ENCODE measurements at regions not wholly inside any gene's neighbourhood (a gene's known extent, or its start where the extent isn't known, plus 50 kb on each side); places are given as distances from the start of the nearest gene placed in this dataset.
A peak's percentile ranks its signal among the peaks of the same experiment; 100 is the strongest.

DNA sequence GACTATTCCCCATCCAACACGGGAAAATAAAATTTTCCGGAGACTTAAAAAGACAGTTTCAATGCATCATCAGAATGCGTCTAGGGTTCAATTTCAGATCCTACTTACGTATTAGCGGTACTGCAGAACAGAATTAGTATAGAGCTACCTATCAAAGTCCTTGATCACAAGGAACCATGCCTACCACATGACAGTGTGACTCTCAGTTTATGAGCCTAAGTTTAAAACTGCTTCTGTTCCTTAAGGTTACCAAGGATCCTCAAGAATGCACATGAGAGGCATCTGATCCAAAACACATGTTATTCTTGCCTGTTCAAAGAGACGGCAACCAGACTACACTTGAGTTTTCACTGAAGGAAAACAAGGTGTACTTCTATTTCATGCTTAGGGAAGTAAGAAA is 369.7 kb downstream of the EPHA4 start:
- TF ChIP-seq, protein P1, sequence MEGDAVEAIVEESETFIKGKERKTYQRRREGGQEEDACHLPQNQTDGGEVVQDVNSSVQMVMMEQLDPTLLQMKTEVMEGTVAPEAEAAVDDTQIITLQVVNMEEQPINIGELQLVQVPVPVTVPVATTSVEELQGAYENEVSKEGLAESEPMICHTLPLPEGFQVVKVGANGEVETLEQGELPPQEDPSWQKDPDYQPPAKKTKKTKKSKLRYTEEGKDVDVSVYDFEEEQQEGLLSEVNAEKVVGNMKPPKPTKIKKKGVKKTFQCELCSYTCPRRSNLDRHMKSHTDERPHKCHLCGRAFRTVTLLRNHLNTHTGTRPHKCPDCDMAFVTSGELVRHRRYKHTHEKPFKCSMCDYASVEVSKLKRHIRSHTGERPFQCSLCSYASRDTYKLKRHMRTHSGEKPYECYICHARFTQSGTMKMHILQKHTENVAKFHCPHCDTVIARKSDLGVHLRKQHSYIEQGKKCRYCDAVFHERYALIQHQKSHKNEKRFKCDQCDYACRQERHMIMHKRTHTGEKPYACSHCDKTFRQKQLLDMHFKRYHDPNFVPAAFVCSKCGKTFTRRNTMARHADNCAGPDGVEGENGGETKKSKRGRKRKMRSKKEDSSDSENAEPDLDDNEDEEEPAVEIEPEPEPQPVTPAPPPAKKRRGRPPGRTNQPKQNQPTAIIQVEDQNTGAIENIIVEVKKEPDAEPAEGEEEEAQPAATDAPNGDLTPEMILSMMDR (IDR thresholded peaks at IDR 0.05; ENCODE audit: control insufficient read depth, extremely low read depth, insufficient read depth) = no peak
- no peak overlapping the region for H3K4me3 ChIP-seq (ENCODE audit: low read depth, low read length)
- DNase-seq (ENCODE audit: low read depth) = no peak

DNA sequence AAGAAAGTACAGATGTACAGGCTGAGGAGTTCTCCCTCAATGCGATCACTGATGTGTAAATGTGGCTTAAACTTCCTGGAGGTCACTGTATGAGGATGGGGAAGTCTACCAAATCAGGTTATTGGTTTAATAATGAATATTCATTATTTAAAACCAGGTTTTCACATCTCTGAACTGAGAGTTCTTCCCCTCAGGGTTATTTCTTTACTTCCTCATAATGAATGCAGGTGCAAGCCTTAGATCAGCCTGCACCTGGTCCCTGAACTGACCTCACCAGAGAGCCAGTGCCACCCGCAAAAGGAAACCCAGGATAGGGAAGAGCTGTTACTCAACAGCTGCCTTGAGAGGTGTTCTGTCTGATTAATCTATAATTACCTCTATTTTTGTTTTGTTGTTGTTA is 369.0 kb downstream of the EPHA4 start:
- H3K4me3 ChIP-seq (ENCODE audit: low read depth, low read length) = no peak overlapping the region
- TF ChIP-seq, protein P1 (IDR thresholded peaks at IDR 0.05; ENCODE audit: control insufficient read depth, extremely low read depth, insufficient read depth) = no peak

DNA sequence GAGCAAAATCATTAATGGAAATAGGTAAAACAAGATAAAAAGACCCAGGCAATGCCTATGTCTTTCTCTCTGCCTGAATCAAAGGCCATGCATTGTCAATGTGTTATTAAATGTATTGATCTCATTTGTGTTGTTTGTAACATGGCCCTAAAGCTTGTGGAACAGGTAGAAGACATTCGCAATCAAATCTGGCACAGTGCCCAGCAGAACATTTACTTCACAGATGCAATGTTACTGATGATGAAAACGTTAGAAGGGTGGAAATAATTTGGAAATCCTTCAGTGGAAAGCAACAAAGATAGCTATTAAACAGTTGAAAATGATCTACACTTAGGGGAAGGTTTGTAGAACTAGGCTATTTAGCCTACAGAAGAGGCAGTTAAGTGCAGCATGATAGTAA is 368.2 kb downstream of the EPHA4 start:
- DNase-seq (ENCODE audit: low read depth) = no peak
- H3K4me3 ChIP-seq (ENCODE audit: low read depth, low read length) = no peak overlapping the region
- TF ChIP-seq, protein P1 (IDR thresholded peaks at IDR 0.05; ENCODE audit: control insufficient read depth, extremely low read depth, insufficient read depth) = no peak

More for the DNA sequence above, 369.0 kb downstream of the EPHA4 start:
- no peak for DNase-seq (ENCODE audit: low read depth)

DNA sequence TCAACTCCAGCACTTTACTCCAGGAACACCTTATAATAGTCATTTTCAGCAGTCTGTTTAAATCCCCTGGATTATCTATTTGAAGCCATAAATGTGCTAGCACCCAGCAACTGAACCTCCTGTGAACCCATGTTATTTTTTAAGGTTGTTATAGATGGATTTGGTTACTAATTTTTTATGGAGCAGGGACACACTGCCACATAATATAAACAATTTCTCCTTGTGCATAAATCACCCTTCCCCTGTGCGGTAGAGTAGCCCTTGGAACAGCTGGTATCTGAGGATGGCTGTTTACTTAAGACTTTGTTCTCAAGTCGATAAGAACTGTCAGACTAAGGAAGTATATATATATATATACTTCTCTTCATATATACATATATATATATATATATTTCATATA is 367.4 kb downstream of the EPHA4 start:
- DNase-seq (ENCODE audit: low read depth) = no peak
- no peak overlapping the region for H3K4me3 ChIP-seq (ENCODE audit: low read depth, low read length)
- TF ChIP-seq, protein P1 (IDR thresholded peaks at IDR 0.05; ENCODE audit: control insufficient read depth, extremely low read depth, insufficient read depth) = no peak

DNA sequence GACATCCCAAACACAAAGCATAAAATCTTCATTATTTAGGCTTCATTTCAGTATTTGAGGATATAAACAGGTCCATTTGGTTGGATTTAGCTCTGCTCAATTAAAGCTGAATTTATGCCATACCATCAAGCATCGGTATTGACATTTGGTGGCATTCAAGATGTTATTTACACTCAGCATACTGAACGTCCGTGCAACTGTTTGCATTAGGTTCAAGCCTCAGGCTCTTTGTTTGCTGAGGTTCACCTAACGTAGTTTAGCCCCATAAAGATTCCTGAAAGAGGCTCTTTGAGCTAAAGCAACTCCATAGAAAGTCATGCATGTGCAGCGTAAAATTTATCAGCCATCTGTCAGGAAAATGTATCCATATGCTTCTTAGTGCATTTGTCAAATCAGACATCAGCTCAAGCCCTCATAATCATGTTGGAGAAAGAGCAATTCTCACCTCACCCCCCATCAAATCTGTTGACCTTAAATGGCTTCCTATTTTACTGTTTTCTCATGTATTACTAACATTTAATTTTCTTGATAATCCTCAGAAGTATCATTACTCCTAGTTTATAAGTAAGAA is 366.9 kb downstream of the EPHA4 start:
- TF ChIP-seq, protein P1 (IDR thresholded peaks at IDR 0.05; ENCODE audit: control insufficient read depth, extremely low read depth, insufficient read depth) = no peak
- peak; percentile 7 for DNase-seq (ENCODE audit: low read depth)
- H3K4me3 ChIP-seq (ENCODE audit: low read depth, low read length) = no peak overlapping the region

DNA sequence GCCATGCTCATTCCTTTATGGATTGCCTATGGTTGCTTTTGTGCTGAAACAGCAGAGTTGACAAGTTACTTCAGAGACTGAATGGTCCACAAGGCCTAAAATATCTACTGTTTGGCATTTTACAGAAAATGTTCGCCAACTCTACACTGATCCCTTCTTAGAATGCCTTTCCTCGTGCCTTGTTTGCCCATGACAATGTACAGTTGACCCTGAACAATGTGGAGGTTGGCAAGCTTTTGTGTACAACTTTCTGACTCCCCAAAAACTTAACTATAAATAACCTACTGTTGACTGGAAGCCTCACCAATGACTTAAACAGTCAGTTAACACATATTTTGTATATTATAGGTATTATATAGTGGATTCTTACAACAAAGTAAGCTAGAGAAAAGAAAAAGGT is 361.4 kb downstream of the EPHA4 start:
- TF ChIP-seq, protein P1 (IDR thresholded peaks at IDR 0.05; ENCODE audit: control insufficient read depth, extremely low read depth, insufficient read depth) = no peak
- DNase-seq (ENCODE audit: low read depth) = no peak
- no peak overlapping the region for H3K4me3 ChIP-seq (ENCODE audit: low read depth, low read length)

DNA sequence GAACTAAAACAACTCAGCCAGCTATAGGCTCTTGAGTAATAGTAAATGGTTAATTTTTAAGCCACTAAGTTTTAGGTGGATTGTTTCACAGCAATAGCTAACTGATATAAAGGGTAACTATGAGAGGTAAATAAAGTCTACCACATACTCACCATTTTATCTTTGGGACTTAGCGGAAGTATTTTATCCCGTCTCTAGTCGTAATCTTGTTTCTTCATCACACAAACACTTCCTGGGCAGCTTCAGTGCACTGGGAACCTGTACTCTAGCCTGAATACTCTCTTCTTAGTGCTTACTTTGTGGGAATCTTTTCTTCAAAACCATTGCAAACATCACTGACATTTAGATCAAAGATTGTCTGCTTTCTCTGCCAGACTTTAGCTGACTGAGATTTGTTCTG is 360.5 kb downstream of the EPHA4 start:
- no peak for DNase-seq (ENCODE audit: low read depth)
- no peak overlapping the region for H3K4me3 ChIP-seq (ENCODE audit: low read depth, low read length)
- TF ChIP-seq, protein P1 (IDR thresholded peaks at IDR 0.05; ENCODE audit: control insufficient read depth, extremely low read depth, insufficient read depth) = no peak

All from LNCaP clone FGC (cell line).